MM.1S (cell line): ENCODE measurements at regions not wholly inside any gene's neighbourhood (a gene's known extent, or its start where the extent isn't known, plus 50 kb on each side); places are given as distances from the start of the nearest gene placed in this dataset.

Source experiments
- DNase-seq: peaks from one replicate; pipeline ENCODE4 v3.0.0-alpha.2; 2015
- H2AFZ ChIP-seq: fragments of 300-600 bp; sonication (generic); 2 replicates; pipeline ENCODE4 v1.6.0; 2016; ENCODE audit warnings: antibody characterized with exemption, low read length
- H3F3A ChIP-seq: fragments of 300-600 bp; sonication (generic); 2 replicates; pipeline ENCODE4 v1.6.1; 2016; ENCODE audit warnings: mild to moderate bottlenecking, antibody characterized with exemption, low read length, moderate library complexity, mixed read lengths; ENCODE audit not compliant: insufficient read depth
- H3K27ac ChIP-seq: fragments of 300-600 bp; sonication (generic); 2 replicates; pipeline ENCODE4 v1.5.1; 2016; ENCODE audit warnings: mild to moderate bottlenecking, low read length
- H3K27me3 ChIP-seq: fragments of 300-600 bp; sonication (generic); replicated peaks from 2 replicates; pipeline ENCODE4 v1.6.0; 2016; ENCODE audit warnings: low read length; ENCODE audit not compliant: insufficient read depth
- H3K36me3 ChIP-seq: fragments of 300-600 bp; sonication (generic); replicated peaks from 2 replicates; pipeline ENCODE4 v1.6.1; 2016; ENCODE audit warnings: mild to moderate bottlenecking, low read length, mixed read lengths; ENCODE audit not compliant: insufficient read depth
- H3K4me1 ChIP-seq: fragments of 300-600 bp; sonication (generic); 2 replicates; pipeline ENCODE4 v1.6.1; 2016; ENCODE audit warnings: low read length, mixed read lengths
- H3K4me2 ChIP-seq: fragments of 300-600 bp; sonication (generic); 2 replicates; pipeline ENCODE4 v1.6.0; 2016; ENCODE audit warnings: low read depth, low read length
- H3K4me3 ChIP-seq: fragments of 300-600 bp; sonication (generic); 2 replicates; pipeline ENCODE4 v1.5.1; 2016; ENCODE audit warnings: low read length, mixed read lengths
- H3K79me2 ChIP-seq: fragments of 300-600 bp; sonication (generic); 2 replicates; pipeline ENCODE4 v1.6.1; 2016; ENCODE audit warnings: mixed run types, low read length, mixed read lengths
- H3K9ac ChIP-seq: fragments of 300-600 bp; sonication (generic); 2 replicates; pipeline ENCODE4 v1.6.1; 2016; ENCODE audit warnings: low read length, mixed read lengths
- H3K9me2 ChIP-seq: fragments of 300-600 bp; sonication (generic); replicated peaks from 2 replicates; pipeline ENCODE4 v1.6.1; 2016; ENCODE audit warnings: mild to moderate bottlenecking, low read length, mixed read lengths; ENCODE audit not compliant: insufficient read depth
- H3K9me3 ChIP-seq: fragments of 300-600 bp; sonication (generic); replicated peaks from 2 replicates; pipeline ENCODE4 v1.6.1; 2016; ENCODE audit warnings: mild to moderate bottlenecking, low read length, mixed read lengths; ENCODE audit not compliant: insufficient read depth
- H4K20me1 ChIP-seq: fragments of 300-600 bp; sonication (generic); 2 replicates; pipeline ENCODE4 v1.6.1; 2016; ENCODE audit warnings: mild to moderate bottlenecking, low read length, moderate library complexity, mixed read lengths; ENCODE audit not compliant: insufficient read depth
- CTCF ChIP-seq: fragments of 300-600 bp; sonication (generic); IDR thresholded peaks from 2 replicates; pipeline ENCODE4 v1.5.1; 2016; ENCODE audit warnings: antibody characterized with exemption, low read length, mixed read lengths
- EZH2 ChIP-seq: fragments of 300-600 bp; sonication (generic); optimal IDR thresholded peaks from 2 replicates; pipeline ENCODE3; 2017; ENCODE audit warnings: low read depth, mild to moderate bottlenecking, antibody characterized with exemption, low read length, mixed read lengths
- EZH2phosphoT487 ChIP-seq: fragments of 300-600 bp; sonication (generic); IDR thresholded peaks from 2 replicates; pipeline ENCODE4 v1.6.1; 2018; ENCODE audit warnings: antibody characterized with exemption, low read length

- H3F3A ChIP-seq: no peaks in the 10 kb centered on the region
- TF ChIP-seq EZH2: no peak
- no peak for TF ChIP-seq EZH2phosphoT487
- TF ChIP-seq CTCF: no peak
Measured at GRCh38 chr10:131020775-131021174, 290.7 kb downstream of the TCERG1L start.

GRCh38 chr10:131021246-131021895 lies 290.1 kb downstream of the TCERG1L start:
- H3K27me3 ChIP-seq: no peaks in the 10 kb centered on the region
- H3K4me3 ChIP-seq: no peak overlapping the region
- no peak for DNase-seq
- no peaks in the 10 kb centered on the region for H3K4me1 ChIP-seq
- TF ChIP-seq EZH2phosphoT487: no peak
- no peak for TF ChIP-seq CTCF
- no peak for TF ChIP-seq EZH2
- H3K9ac ChIP-seq: no peak overlapping the region
- H3K27ac ChIP-seq: no peak overlapping the region
- no peaks in the 10 kb centered on the region for H3K9me2 ChIP-seq
- no peaks in the 10 kb centered on the region for H4K20me1 ChIP-seq
- H2AFZ ChIP-seq: no peak overlapping the region
- H3F3A ChIP-seq: no peaks in the 10 kb centered on the region
- no peak overlapping the region for H3K4me2 ChIP-seq
- H3K79me2 ChIP-seq: no peaks in the 10 kb centered on the region
- no peaks in the 10 kb centered on the region for H3K9me3 ChIP-seq
- no peaks in the 10 kb centered on the region for H3K36me3 ChIP-seq

More at GRCh38 chr10:131020775-131021174, 290.7 kb downstream of the TCERG1L start:
- no peak overlapping the region for H3K9ac ChIP-seq
- H3K4me1 ChIP-seq: no peaks in the 10 kb centered on the region
- H3K79me2 ChIP-seq: no peaks in the 10 kb centered on the region
- no peaks in the 10 kb centered on the region for H3K27me3 ChIP-seq
- H3K36me3 ChIP-seq: no peaks in the 10 kb centered on the region
- H3K27ac ChIP-seq: no peak overlapping the region
- H2AFZ ChIP-seq: no peak overlapping the region
- H3K4me2 ChIP-seq: no peak overlapping the region
- H3K9me2 ChIP-seq: no peaks in the 10 kb centered on the region
- H3K4me3 ChIP-seq: no peak overlapping the region
- DNase-seq: no peak
- H4K20me1 ChIP-seq: no peaks in the 10 kb centered on the region
- H3K9me3 ChIP-seq: no peaks in the 10 kb centered on the region

GRCh38 chr10:131021969-131022368 lies 289.6 kb downstream of the TCERG1L start:
- Histone ChIP-seq H3K36me3 (no peaks in the 10 kb centered on the region), H3K27me3 (no peaks in the 10 kb centered on the region), H3K79me2 (no peaks in the 10 kb centered on the region), H3K4me3 (no peak overlapping the region), H3K27ac (no peak overlapping the region), H2AFZ (no peak overlapping the region), H3K9ac (no peak overlapping the region), H3K4me1 (no peaks in the 10 kb centered on the region), H3F3A (no peaks in the 10 kb centered on the region), H3K9me3 (no peaks in the 10 kb centered on the region), H3K4me2 (no peak overlapping the region), H4K20me1 (no peaks in the 10 kb centered on the region), H3K9me2 (no peaks in the 10 kb centered on the region)
- DNase-seq: no peak
- TF ChIP-seq EZH2 (no peak), CTCF (no peak), EZH2phosphoT487 (no peak)
